ENCODE measurements at regions not wholly inside any gene's neighbourhood (a gene's known extent, or its start where the extent isn't known, plus 50 kb on each side); places are given as distances from the start of the nearest gene placed in this dataset.

- TF ChIP-seq KDM5A (IDR thresholded peaks at IDR 0.05; ENCODE audit: low read length) (no peak), SUZ12 (IDR thresholded peaks at IDR 0.05; ENCODE audit: low read length) (no peak)
Measured at GRCh38 chr2:385785-386184, 97.9 kb upstream of the ALKAL2 start (continued).
